BJ (cell line): ENCODE measurements at regions not wholly inside any gene's neighbourhood (a gene's known extent, or its start where the extent isn't known, plus 50 kb on each side); places are given as distances from the start of the nearest gene placed in this dataset.

Experiments used
- CTCF ChIA-PET: fragments of 350-600 bp; formaldehyde crosslinking; extraction: SDS; loops from one replicate; lab custom pipeline; 2021; ENCODE audit warnings: antibody characterized with exemption, inconsistent platforms; lab: Yijun Ruan, JAX
- POLR2A ChIA-PET: fragments of 300-600 bp; sonication (Branson Sonifier 250); formaldehyde crosslinking; extraction: SDS; loops from one replicate; lab custom pipeline; 2021; ENCODE audit warnings: antibody characterized with exemption; lab: Charles Lee
- DNase-seq: peaks from one replicate; pipeline ENCODE4 v3.0.0-alpha.2; 2011; ENCODE audit warnings: low read depth
- H3K27me3 ChIP-seq: 2 replicates; pipeline ENCODE4 v1.6.0; 2011; ENCODE audit warnings: low read length; ENCODE audit not compliant: control insufficient read depth, insufficient read depth
- H3K36me3 ChIP-seq: 2 replicates; pipeline ENCODE4 v1.5.1; 2011; ENCODE audit warnings: low read length; ENCODE audit not compliant: control insufficient read depth, insufficient read depth
- H3K4me3 ChIP-seq: 2 replicates; pipeline ENCODE4 v1.5.1; 2011; ENCODE audit warnings: low read depth, mild to moderate bottlenecking, control low read depth, low read length
- TF ChIP-seq, protein P1 (sequence below): IDR thresholded peaks from 2 replicates; pipeline ENCODE4 v1.5.1; 2011; ENCODE audit warnings: low read depth, mild to moderate bottlenecking, control low read depth, inconsistent platforms, low read length, moderate library complexity; ENCODE audit not compliant: insufficient read depth

DNA sequence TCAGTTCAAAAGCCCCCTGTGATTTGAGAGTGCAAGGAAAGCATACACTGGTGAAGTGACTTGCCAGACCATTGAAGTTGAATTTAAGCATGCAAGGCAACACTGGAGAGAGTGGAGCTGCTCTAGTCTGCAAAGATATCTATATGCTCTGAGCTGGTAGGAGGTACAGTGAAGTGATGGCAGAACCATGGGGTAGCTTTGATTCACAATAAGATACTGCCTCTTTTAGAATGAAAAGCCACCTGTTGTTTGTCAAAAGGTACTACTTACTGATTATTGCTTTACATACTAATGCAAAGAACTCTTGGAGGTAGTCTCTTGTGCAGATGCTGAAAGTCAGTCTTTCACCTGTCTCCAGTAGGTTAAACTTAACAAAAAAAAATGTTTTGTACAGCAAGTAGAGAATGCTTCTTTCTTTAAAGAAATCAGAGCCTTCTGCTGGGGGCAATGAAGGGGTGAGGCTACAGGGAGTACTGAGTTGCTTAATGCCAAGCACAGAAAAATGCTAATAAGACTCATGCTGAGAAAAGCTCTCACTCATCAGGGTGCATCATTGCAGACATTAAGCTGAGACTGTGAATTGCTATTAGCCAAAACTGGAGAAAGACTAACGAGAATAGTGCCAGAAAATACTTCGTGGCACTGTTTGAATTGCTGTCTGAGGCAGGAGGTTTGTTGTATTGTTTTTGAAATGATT is 1150.5 kb upstream of the TMPRSS15 start:
- TF ChIP-seq, protein P1, sequence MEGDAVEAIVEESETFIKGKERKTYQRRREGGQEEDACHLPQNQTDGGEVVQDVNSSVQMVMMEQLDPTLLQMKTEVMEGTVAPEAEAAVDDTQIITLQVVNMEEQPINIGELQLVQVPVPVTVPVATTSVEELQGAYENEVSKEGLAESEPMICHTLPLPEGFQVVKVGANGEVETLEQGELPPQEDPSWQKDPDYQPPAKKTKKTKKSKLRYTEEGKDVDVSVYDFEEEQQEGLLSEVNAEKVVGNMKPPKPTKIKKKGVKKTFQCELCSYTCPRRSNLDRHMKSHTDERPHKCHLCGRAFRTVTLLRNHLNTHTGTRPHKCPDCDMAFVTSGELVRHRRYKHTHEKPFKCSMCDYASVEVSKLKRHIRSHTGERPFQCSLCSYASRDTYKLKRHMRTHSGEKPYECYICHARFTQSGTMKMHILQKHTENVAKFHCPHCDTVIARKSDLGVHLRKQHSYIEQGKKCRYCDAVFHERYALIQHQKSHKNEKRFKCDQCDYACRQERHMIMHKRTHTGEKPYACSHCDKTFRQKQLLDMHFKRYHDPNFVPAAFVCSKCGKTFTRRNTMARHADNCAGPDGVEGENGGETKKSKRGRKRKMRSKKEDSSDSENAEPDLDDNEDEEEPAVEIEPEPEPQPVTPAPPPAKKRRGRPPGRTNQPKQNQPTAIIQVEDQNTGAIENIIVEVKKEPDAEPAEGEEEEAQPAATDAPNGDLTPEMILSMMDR = no peak
- DNase-seq = no peak
- ChIA-PET CTCF (interaction anchor here (1.6 kb wide), 1 partner anchor 9 kb away, joined by 4 read pairs; no protein-coding TSS in a partner anchor), POLR2A (no interaction called here)
- no peaks in the 10 kb centered on the region for H3K27me3 ChIP-seq
- no peaks in the 10 kb centered on the region for H3K36me3 ChIP-seq
- H3K4me3 ChIP-seq = no peak overlapping the region

DNA sequence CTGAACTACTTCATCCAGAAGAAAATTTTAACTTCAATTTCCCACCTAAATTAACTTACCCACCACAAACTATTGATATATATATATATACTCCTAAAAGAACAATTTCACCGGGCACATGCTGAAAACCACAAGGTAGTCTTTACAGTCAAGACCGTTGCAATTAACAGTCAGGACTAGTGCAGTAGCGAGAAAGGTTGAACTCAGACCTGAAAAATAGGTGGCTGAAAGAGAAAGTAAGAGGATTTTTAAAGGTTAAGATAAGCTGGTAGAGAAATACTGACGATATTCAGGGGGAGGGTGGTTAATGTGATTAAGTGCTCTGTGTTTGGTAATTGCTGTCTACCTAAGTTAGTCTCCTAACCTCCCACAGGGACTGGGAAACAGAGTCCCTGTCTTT is 1153.5 kb upstream of the TMPRSS15 start:
- POLR2A ChIA-PET = no interaction called here

GRCh38 chr21:19557488-19557887 is 1153.9 kb upstream of the TMPRSS15 start:
- DNase-seq = no peak
- Histone ChIP-seq H3K27me3 (no peaks in the 10 kb centered on the region), H3K4me3 (no peak overlapping the region), H3K36me3 (no peaks in the 10 kb centered on the region)
- CTCF ChIA-PET = no interaction called here
- TF ChIP-seq, protein P1 = no peak
- POLR2A ChIA-PET = no interaction called here

More for the DNA sequence above, 1153.5 kb upstream of the TMPRSS15 start:
- no peaks in the 10 kb centered on the region for H3K27me3 ChIP-seq
- no peak for DNase-seq
- TF ChIP-seq, protein P1 = no peak
- CTCF ChIA-PET = no interaction called here
- H3K4me3 ChIP-seq = no peak overlapping the region
- H3K36me3 ChIP-seq = no peaks in the 10 kb centered on the region

DNA sequence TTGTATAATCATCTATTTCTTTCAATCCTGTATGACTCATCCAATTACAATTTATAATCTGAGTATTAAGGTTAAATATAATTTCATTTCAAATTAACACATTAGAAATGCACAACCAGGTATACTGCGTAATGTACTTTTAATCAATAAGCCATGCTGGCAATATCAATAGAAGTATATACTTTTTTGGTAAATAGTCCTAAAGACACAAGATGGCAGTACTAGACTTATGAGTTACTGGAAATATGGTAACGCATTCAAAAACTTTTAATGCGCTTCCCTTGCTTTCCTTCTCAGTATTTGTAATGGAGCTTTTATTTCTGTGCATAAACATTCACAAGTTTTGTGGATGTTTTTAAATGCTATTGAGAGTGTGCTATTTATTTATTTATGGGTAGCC is 1162.0 kb upstream of the TMPRSS15 start:
- no peak overlapping the region for H3K4me3 ChIP-seq
- DNase-seq = no peak
- H3K36me3 ChIP-seq = no peaks in the 10 kb centered on the region
- no peaks in the 10 kb centered on the region for H3K27me3 ChIP-seq
- ChIA-PET POLR2A (no interaction called here), CTCF (no interaction called here)
- TF ChIP-seq, protein P1 = no peak

DNA sequence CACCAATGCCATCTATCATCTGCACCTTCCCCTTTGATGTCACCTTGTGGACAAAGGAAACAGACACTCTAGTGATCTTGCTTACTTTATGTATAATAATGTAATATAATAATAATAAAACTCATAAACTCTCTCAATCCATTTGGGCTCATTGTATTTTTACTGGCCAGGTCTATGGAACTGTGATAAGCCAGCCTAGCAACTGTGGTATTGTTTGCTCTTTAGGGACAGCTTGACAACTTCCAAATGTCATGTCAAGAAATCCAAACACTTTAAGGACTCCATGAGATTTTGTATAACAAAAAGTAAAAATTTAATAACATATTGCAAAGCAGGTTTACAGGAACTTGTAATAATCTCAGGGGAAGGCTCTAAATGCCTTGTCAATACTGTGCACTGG is 1163.4 kb upstream of the TMPRSS15 start:
- H3K4me3 ChIP-seq = no peak overlapping the region
- ChIA-PET POLR2A (no interaction called here), CTCF (no interaction called here)
- DNase-seq = no peak
- H3K36me3 ChIP-seq = no peaks in the 10 kb centered on the region
- TF ChIP-seq, protein P1 = no peak
- no peaks in the 10 kb centered on the region for H3K27me3 ChIP-seq
